Breast epithelium (tissue), 4 donors: ENCODE measurements at regions not wholly inside any gene's neighbourhood (a gene's known extent, or its start where the extent isn't known, plus 50 kb on each side); places are given as distances from the start of the nearest gene placed in this dataset.

Experiments
- DNase-seq, 2 donors: peaks; one replicate each; pipeline ENCODE4 v3.0.0-alpha.2; 2019; ENCODE audit warnings: low spot score in 2 of 2
- H3K27ac ChIP-seq, 2 donors: fragments of 200-600 bp; sonication (generic) in 1 of 2; one replicate each; pipeline ENCODE4 v1.5.1; 2016 to 2019; ENCODE audit warnings: mild to moderate bottlenecking in 1 of 2
- H3K27me3 ChIP-seq, 2 donors: fragments of 200-600 bp; sonication (generic) in 1 of 2; one replicate each; pipeline versions ENCODE4 v1.5.1 to v1.6.0; 2017 to 2019; ENCODE audit warnings: control low read depth in 1 of 2, mild to moderate bottlenecking in 1 of 2
- H3K36me3 ChIP-seq: fragments of 200-600 bp; one replicate; pipeline ENCODE4 v1.5.1; 2019
- H3K4me1 ChIP-seq, 2 donors: fragments of 200-600 bp; sonication (generic); one replicate each; pipeline ENCODE4 v1.5.1; 2016 to 2019; ENCODE audit warnings: control low read depth in 1 of 2
- H3K4me3 ChIP-seq, 3 donors: fragments of 200-600 bp; sonication (generic); 1 replicate in 2 of 3; 2 replicates in 1 of 3; pipeline ENCODE4 v1.5.1; 2016 to 2019; ENCODE audit warnings: mild to moderate bottlenecking in 3 of 3, moderate library complexity in 2 of 3
- H3K9me3 ChIP-seq, 2 donors: fragments of 200-600 bp; sonication (generic) in 1 of 2; one replicate each; pipeline ENCODE4 v1.5.1; 2016 to 2019; ENCODE audit warnings: control low read depth in 1 of 2
- CTCF ChIP-seq, 3 donors: fragments of 450-650 bp; IDR thresholded peaks; one replicate each; pipeline ENCODE4 v1.5.1; 2016 to 2017; ENCODE audit warnings: antibody characterized with exemption in 3 of 3, mild to moderate bottlenecking in 3 of 3, moderate library complexity in 3 of 3
- POLR2A ChIP-seq: fragments of 450-650 bp; IDR thresholded peaks from one replicate; pipeline ENCODE4 v1.6.1; 2016; ENCODE audit warnings: antibody characterized with exemption, mild to moderate bottlenecking, moderate library complexity
- POLR2AphosphoS5 ChIP-seq, 3 donors: sonication (generic); formaldehyde crosslinking; IDR thresholded peaks; one replicate each; pipeline ENCODE4 v1.6.1; 2017; ENCODE audit warnings: antibody characterized with exemption in 3 of 3
- intact Hi-C: fragments of 100-400 bp; cut with DNase I; formaldehyde crosslinking; loops from one replicate; pipeline ENCODE4 v1.15.1; 2023; ENCODE audit warnings: low total_unique reads

DNA sequence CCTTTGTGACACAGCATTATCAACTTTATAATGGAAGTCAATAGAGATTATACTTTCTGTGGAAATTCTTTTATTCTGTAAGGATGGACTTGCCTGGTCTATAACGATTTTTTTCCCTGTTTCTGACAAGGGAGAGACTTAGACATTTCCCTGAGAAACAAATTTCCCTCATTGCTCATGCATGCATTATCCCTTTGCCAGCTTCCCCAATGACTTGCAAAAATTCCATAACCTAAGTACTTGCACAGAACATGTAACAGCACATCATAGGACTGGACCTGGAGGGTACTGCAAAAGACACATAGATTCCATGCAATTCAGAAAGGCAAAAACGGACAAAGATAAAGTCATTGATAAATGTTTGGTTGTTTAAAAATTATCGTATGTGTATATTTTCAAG is 166.7 kb downstream of the FHIP1A start:
- TF ChIP-seq POLR2A, result no peak
- TF ChIP-seq POLR2AphosphoS5 (IDR thresholded peaks at IDR 0.05), result no peak
- no peak for TF ChIP-seq CTCF (IDR thresholded peaks at IDR 0.05)
- H3K36me3 ChIP-seq, result no peaks in the 10 kb centered on the region
- intact Hi-C loops, result no loop called here
- no peak overlapping the region for H3K27ac ChIP-seq
- no peaks in the 10 kb centered on the region for H3K4me1 ChIP-seq
- DNase-seq, result no peak
- no peaks in the 10 kb centered on the region for H3K27me3 ChIP-seq
- H3K4me3 ChIP-seq, result no peak overlapping the region
- H3K9me3 ChIP-seq, result no peaks in the 10 kb centered on the region

- DNase-seq, result no peak
- Histone ChIP-seq H3K36me3 (no peaks in the 10 kb centered on the region), H3K4me3 (no peak overlapping the region), H3K9me3 (no peaks in the 10 kb centered on the region), H3K27ac (no peak overlapping the region), H3K27me3 (no peaks in the 10 kb centered on the region), H3K4me1 (no peaks in the 10 kb centered on the region)
- no peak for TF ChIP-seq POLR2AphosphoS5 (IDR thresholded peaks at IDR 0.05)
- no peak for TF ChIP-seq POLR2A
- TF ChIP-seq CTCF (IDR thresholded peaks at IDR 0.05), result no peak
- intact Hi-C loops, result no loop called here
These were observed 167.7 kb downstream of the FHIP1A start for GRCh38 chr4:151576627-151577026.

GRCh38 chr4:151581570-151581969 is 172.6 kb downstream of the FHIP1A start:
- intact Hi-C loops, result no loop called here
- H3K27me3 ChIP-seq, result no peaks in the 10 kb centered on the region
- no peaks in the 10 kb centered on the region for H3K4me1 ChIP-seq
- no peak for DNase-seq
- no peak overlapping the region for H3K27ac ChIP-seq
- no peak overlapping the region for H3K4me3 ChIP-seq
- TF ChIP-seq POLR2A (no peak), CTCF (IDR thresholded peaks at IDR 0.05) (no peak), POLR2AphosphoS5 (IDR thresholded peaks at IDR 0.05) (no peak)
- no peaks in the 10 kb centered on the region for H3K36me3 ChIP-seq
- no peaks in the 10 kb centered on the region for H3K9me3 ChIP-seq

DNA sequence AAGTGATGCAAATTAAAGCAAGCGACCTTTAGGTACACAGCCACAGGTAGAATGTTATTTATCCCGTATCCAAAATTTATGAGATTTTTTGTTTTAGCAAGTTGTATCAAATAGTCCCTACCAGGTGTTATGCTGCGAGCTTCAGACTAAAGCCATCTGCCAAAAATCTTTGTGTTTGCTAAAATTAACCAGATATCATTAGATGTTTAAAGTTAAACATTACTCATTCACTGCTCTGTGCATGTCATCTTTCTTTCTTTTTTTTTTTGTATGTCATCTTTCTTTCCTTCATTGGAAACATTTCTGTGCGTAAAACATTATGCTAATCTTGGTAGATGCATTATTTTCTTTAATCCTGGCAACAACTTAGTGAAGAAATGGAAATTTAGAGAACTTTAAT is 173.1 kb downstream of the FHIP1A start:
- Histone ChIP-seq H3K9me3 (no peaks in the 10 kb centered on the region), H3K36me3 (no peaks in the 10 kb centered on the region), H3K4me3 (no peak overlapping the region), H3K27me3 (no peaks in the 10 kb centered on the region), H3K27ac (no peak overlapping the region), H3K4me1 (no peaks in the 10 kb centered on the region)
- intact Hi-C loops, result no loop called here
- TF ChIP-seq POLR2A (no peak), POLR2AphosphoS5 (IDR thresholded peaks at IDR 0.05) (no peak), CTCF (IDR thresholded peaks at IDR 0.05) (no peak)
- no peak for DNase-seq

GRCh38 chr4:151583157-151583914 is 174.4 kb downstream of the FHIP1A start:
- no peak for DNase-seq
- H3K4me1 ChIP-seq, result no peaks in the 10 kb centered on the region
- no peak overlapping the region for H3K27ac ChIP-seq
- H3K9me3 ChIP-seq, result no peaks in the 10 kb centered on the region
- no peak overlapping the region for H3K4me3 ChIP-seq
- no peaks in the 10 kb centered on the region for H3K27me3 ChIP-seq
- H3K36me3 ChIP-seq, result no peaks in the 10 kb centered on the region
- intact Hi-C loops, result no loop called here
- no peak for TF ChIP-seq POLR2A
- no peak for TF ChIP-seq POLR2AphosphoS5 (IDR thresholded peaks at IDR 0.05)
- no peak for TF ChIP-seq CTCF (IDR thresholded peaks at IDR 0.05)
